Tibial artery (tissue), 4 donors: ENCODE measurements at regions not wholly inside any gene's neighbourhood (a gene's known extent, or its start where the extent isn't known, plus 50 kb on each side); places are given as distances from the start of the nearest gene placed in this dataset.
A peak's percentile ranks its signal among the peaks of the same experiment; 100 is the strongest.
"Not testable (repeated sequence)": the region's sequence is repeated elsewhere in the genome, so short reads cannot be mapped to it uniquely, and the experiment has no call there.

Experiments
- DNase-seq, 2 donors: peaks; one replicate each; pipeline ENCODE4 v3.0.0-alpha.2; 2019
- H3K27ac ChIP-seq, 2 donors: fragments of 200-600 bp; sonication (generic) in 1 of 2; 1 replicate in 1 of 2; 2 replicates in 1 of 2; pipeline ENCODE4 v1.5.1; 2018 to 2019; ENCODE audit warnings: mild to moderate bottlenecking in 1 of 2
- H3K27me3 ChIP-seq, 2 donors: fragments of 200-600 bp; sonication (generic) in 1 of 2; one replicate each; pipeline versions ENCODE4 v1.5.1 to v1.6.0; 2016 to 2019
- H3K36me3 ChIP-seq, 3 donors: fragments of 200-600 bp; sonication (generic) in 2 of 3; one replicate each; pipeline ENCODE4 v1.5.1; 2016 to 2019; ENCODE audit warnings: mild to moderate bottlenecking in 2 of 3
- H3K4me1 ChIP-seq, 4 donors: fragments of 200-600 bp; sonication (generic) in 2 of 4; 1 replicate in 3 of 4; 2 replicates in 1 of 4; pipeline ENCODE4 v1.5.1; 2016 to 2019
- H3K4me3 ChIP-seq, 2 donors: fragments of 200-600 bp; sonication (generic) in 1 of 2; 1 replicate in 1 of 2; 2 replicates in 1 of 2; pipeline ENCODE4 v1.5.1; 2018 to 2019; ENCODE audit warnings: mild to moderate bottlenecking in 2 of 2
- H3K9me3 ChIP-seq, 3 donors: fragments of 200-600 bp; sonication (generic) in 1 of 3; one replicate each; pipeline ENCODE4 v1.5.1; 2016 to 2019
- intact Hi-C: fragments of 100-400 bp; cut with DNase I; formaldehyde crosslinking; loops from one replicate; pipeline ENCODE4 v1.15.0; 2023; ENCODE audit warnings: low total_unique reads
- TF ChIP-seq, protein P1 (sequence below), 2 experiments: fragments of 200-600 bp in 1 of 2; fragments of 450-650 bp in 1 of 2; IDR thresholded peaks; one replicate each; pipeline ENCODE4 v1.5.1; 2017 to 2019; ENCODE audit warnings: antibody characterized with exemption in 2 of 2, mild to moderate bottlenecking in 1 of 2, moderate library complexity in 1 of 2

- no peaks in the 10 kb centered on the region for H3K9me3 ChIP-seq
- peak overlapping the region; percentile 29 to 71 for H3K27ac ChIP-seq
- peaks cover 0 to 46% (median 32%) of the 10 kb centered on the region in 4 donors for H3K4me1 ChIP-seq
- H3K36me3 ChIP-seq: no peaks in the 10 kb centered on the region
- peaks cover 0 to 2% of the 10 kb centered on the region in 2 donors for H3K27me3 ChIP-seq
- peak; percentile 6 to 28 for DNase-seq
- intact Hi-C loops: no loop called here
- TF ChIP-seq, protein P1, sequence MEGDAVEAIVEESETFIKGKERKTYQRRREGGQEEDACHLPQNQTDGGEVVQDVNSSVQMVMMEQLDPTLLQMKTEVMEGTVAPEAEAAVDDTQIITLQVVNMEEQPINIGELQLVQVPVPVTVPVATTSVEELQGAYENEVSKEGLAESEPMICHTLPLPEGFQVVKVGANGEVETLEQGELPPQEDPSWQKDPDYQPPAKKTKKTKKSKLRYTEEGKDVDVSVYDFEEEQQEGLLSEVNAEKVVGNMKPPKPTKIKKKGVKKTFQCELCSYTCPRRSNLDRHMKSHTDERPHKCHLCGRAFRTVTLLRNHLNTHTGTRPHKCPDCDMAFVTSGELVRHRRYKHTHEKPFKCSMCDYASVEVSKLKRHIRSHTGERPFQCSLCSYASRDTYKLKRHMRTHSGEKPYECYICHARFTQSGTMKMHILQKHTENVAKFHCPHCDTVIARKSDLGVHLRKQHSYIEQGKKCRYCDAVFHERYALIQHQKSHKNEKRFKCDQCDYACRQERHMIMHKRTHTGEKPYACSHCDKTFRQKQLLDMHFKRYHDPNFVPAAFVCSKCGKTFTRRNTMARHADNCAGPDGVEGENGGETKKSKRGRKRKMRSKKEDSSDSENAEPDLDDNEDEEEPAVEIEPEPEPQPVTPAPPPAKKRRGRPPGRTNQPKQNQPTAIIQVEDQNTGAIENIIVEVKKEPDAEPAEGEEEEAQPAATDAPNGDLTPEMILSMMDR (IDR thresholded peaks at IDR 0.05): no peak
- H3K4me3 ChIP-seq: no peak overlapping the region
Measured at GRCh38 chr22:49008682-49009235, 818.9 kb downstream of the BRD1 start.

DNA sequence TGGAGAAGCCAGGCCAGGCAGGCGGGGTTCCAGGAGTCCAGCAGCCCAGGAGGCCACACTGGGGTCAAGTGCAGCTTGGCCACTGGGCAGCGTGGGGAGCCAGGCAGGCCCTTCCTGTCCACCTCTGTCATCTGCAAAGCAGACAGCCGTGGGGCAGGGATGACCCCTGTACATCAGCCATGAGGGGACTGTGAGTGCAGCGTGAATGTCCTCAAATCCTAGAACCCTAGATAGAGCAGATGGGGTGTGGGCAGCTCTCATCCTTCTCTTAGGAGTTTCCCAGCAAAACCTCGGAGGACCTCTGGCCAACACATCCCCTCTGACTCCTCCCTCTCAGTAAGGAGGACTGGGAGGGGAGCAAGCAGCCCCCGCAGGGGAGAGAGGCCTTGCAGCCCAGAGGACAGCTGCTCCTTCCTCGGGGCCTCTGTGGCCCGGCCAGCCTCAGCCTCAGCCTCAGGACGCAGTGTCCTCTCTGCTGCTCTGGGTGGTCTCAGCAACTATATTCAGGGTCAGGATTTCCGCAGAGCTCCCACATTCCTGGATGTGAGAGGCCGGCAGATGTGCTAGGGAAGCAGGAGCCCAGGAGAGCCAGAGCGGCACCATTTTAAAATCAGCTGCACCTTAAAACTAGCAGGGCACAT, 820.5 kb downstream of the BRD1 start:
- Histone ChIP-seq H3K9me3 (no peaks in the 10 kb centered on the region), H3K4me1 (peaks cover 0 to 30% (median 17%) of the 10 kb centered on the region in 4 donors), H3K36me3 (no peaks in the 10 kb centered on the region), H3K4me3 (no peak overlapping the region), H3K27ac (no peak overlapping the region), H3K27me3 (peaks cover 0 to 2% of the 10 kb centered on the region in 2 donors)
- DNase-seq: peak; percentile 7 to 46
- TF ChIP-seq, protein P1 (IDR thresholded peaks at IDR 0.05): no peak
- intact Hi-C loops: no loop called here

- H3K4me1 ChIP-seq: peaks cover 0 to 22% (median 9%) of the 10 kb centered on the region in 4 donors
- TF ChIP-seq, protein P1 (IDR thresholded peaks at IDR 0.05): no peak
- no peaks in the 10 kb centered on the region for H3K36me3 ChIP-seq
- no peak overlapping the region for H3K4me3 ChIP-seq
- intact Hi-C loops: no loop called here
- H3K9me3 ChIP-seq: peaks cover 0 to 6% (median 0%) of the 10 kb centered on the region in 3 donors
- peaks cover 0 to 2% of the 10 kb centered on the region in 2 donors for H3K27me3 ChIP-seq
- peak in 1 of 2 donors; percentile 7 for DNase-seq
- no peak overlapping the region for H3K27ac ChIP-seq
Measured at GRCh38 chr22:49006207-49007012, 821.3 kb downstream of the BRD1 start.

DNA sequence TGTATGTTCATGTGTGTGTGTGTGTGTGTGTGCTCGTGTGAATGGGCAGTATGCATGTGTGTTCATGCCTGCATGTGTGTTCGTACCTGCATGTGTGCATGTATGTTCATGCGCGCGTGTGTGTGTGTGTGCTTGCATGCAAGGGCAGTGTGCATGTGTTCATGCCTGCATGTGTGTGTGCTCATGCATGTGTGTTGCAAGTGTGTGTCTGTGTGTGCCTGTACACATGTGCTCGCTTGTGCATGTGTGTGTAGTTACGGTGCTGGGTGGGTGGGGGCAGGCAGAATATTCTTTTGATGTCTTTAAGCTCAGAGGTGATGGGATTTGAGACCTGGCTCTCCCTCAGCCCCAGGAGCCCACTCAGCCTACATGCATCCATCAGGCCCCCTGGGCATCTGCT, 822.1 kb downstream of the BRD1 start:
- Histone ChIP-seq H3K27ac (no peak overlapping the region), H3K4me3 (no peak overlapping the region), H3K4me1 (peaks cover 0 to 14% (median 2%) of the 10 kb centered on the region in 4 donors), H3K9me3 (peaks cover 0 to 8% (median 0%) of the 10 kb centered on the region in 3 donors), H3K36me3 (no peaks in the 10 kb centered on the region), H3K27me3 (peaks cover 0 to 2% of the 10 kb centered on the region in 2 donors)
- TF ChIP-seq, protein P1 (IDR thresholded peaks at IDR 0.05): no peak
- DNase-seq: peak; percentile 7 to 21
- intact Hi-C loops: no loop called here

DNA sequence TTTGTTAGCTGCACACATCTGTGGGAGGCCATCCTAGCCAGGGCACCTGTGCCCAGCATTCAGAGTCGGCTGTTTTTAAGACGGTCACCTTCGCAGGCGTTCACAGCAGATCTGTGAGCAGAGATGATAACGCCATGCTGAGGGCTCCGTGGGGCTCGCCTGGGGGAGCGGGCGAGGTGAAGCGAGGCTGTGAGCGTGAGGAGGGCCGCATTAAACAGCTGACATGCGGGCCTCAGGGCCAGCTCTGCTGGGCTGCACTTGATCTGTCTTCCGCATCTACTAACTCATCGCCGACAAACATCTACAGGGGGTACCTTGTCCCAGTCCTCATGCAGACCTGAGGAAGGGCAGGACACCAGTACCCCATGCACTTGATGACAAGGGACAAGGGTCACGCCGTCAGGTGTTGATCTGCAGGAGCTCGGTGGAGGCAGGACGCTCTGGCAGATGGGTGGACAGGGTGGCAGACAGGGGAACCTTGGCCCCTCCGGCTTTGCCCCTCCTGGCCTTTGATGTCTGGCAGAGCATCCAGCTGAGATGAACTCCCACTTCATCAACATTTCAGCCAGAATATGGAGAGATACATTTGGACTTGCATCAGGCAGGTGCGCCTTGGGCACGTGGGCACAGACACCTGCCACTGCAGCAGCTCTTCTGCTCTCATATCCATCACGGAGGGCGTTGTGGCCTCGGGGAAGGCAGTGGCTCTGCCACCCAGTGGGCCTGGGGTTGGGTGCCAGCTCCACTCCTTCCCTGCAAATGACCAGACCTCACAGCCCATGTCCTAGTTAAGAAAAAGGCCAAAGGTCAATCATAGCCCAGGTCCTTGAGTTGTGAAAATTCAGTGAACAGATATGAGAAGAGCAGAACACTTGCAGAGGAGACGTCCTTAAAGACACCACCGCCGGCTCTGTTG, 822.9 kb downstream of the BRD1 start:
- no peaks in the 10 kb centered on the region for H3K36me3 ChIP-seq
- peak; percentile 9 to 38 for DNase-seq

DNA sequence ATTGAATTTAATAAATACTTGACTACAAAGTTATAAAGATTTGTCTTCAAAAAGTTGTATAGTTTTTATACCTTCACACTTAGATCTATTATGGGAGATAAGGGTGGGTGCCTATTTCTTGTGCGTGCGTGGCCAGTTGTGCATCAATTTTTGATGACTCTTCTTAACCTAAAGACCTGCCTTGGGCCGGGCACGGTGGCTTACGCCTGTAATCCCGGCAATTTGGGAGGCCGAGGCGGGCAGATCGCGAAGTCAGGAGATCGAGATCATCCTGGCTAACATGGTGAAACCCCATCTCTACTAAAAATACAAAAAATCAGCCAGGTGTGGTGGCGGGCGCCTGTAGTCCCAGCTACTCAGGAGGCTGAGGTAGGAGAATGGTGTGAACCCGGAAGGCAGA, 830.1 kb downstream of the BRD1 start:
- H3K27ac ChIP-seq, H3K36me3 ChIP-seq, H3K4me1 ChIP-seq, H3K4me3 ChIP-seq, H3K27me3 ChIP-seq, intact Hi-C loops, H3K9me3 ChIP-seq: not testable (repeated sequence)
- DNase-seq: peak in 1 of 2 donors; percentile 38

More for the DNA sequence above, 822.9 kb downstream of the BRD1 start:
- Histone ChIP-seq H3K27ac (no peak overlapping the region), H3K9me3 (peaks cover 0 to 8% (median 0%) of the 10 kb centered on the region in 3 donors), H3K4me3 (no peak overlapping the region), H3K27me3 (peaks cover 0 to 2% of the 10 kb centered on the region in 2 donors), H3K4me1 (peaks cover 0 to 6% (median 0%) of the 10 kb centered on the region in 4 donors)
- intact Hi-C loops: no loop called here
- TF ChIP-seq, protein P1 (IDR thresholded peaks at IDR 0.05): no peak
